CD14-positive monocyte (primary cell): ENCODE measurements at regions not wholly inside any gene's neighbourhood (a gene's known extent, or its start where the extent isn't known, plus 50 kb on each side); places are given as distances from the start of the nearest gene placed in this dataset.

Experiments used
- DNase-seq, 3 donors: peaks; one replicate each; pipeline ENCODE4 v3.0.0-alpha.2; 2011 to 2022
- H2AFZ ChIP-seq: 2 replicates; pipeline ENCODE4 v1.6.0; 2012; ENCODE audit warnings: mild to moderate bottlenecking, low read depth, low read length, inconsistent platforms; ENCODE audit not compliant: insufficient read depth, poor library complexity, severe bottlenecking
- H3K27ac ChIP-seq, 2 donors: 1 replicate in 1 of 2; 2 replicates in 1 of 2; pipeline ENCODE4 v1.5.1; 2012 to 2013; ENCODE audit warnings: low read length in 2 of 2, control low read depth in 1 of 2, inconsistent platforms in 1 of 2, low read depth in 1 of 2, mild to moderate bottlenecking in 1 of 2
- H3K27me3 ChIP-seq, 2 donors: one replicate each; pipeline versions ENCODE4 v1.6.0 to v1.6.1; 2011 to 2013; ENCODE audit warnings: low read length in 2 of 2; ENCODE audit not compliant: control insufficient read depth in 2 of 2, insufficient read depth in 2 of 2
- H3K36me3 ChIP-seq, 2 donors: replicated peaks in 1 of 2; 1 replicate in 1 of 2; 2 replicates in 1 of 2; pipeline versions ENCODE4 v1.5.1 to v1.6.1; 2012 to 2013; ENCODE audit warnings: low read length in 2 of 2, control low read depth in 1 of 2, inconsistent platforms in 1 of 2, mild to moderate bottlenecking in 1 of 2; ENCODE audit not compliant: insufficient read depth in 2 of 2, control insufficient read depth in 1 of 2
- H3K4me1 ChIP-seq, 2 donors: 1 replicate in 1 of 2; 2 replicates in 1 of 2; pipeline versions ENCODE4 v1.5.1 to v1.6.1; 2012 to 2013; ENCODE audit warnings: low read length in 2 of 2, control low read depth in 1 of 2, inconsistent platforms in 1 of 2, mild to moderate bottlenecking in 1 of 2, moderate library complexity in 1 of 2; ENCODE audit not compliant: insufficient read depth in 2 of 2, control insufficient read depth in 1 of 2
- H3K4me2 ChIP-seq: replicated peaks from 2 replicates; pipeline ENCODE3; 2012; ENCODE audit warnings: low read length, moderate library complexity, mild to moderate bottlenecking; ENCODE audit not compliant: poor library complexity, severe bottlenecking; ENCODE audit errors: extremely low read depth
- H3K4me3 ChIP-seq, 3 experiments: fragments of 200-600 bp in 1 of 3; sonication (generic) in 1 of 3; replicated peaks in 1 of 3; 1 replicate in 2 of 3; 2 replicates in 1 of 3; pipeline ENCODE4 v1.5.1; 2011 to 2013; ENCODE audit warnings: low read length in 3 of 3, mild to moderate bottlenecking in 3 of 3, control low read depth in 2 of 3, low read depth in 2 of 3, inconsistent platforms in 1 of 3, moderate library complexity in 1 of 3
- H3K79me2 ChIP-seq: 2 replicates; pipeline ENCODE4 v1.6.0; 2012; ENCODE audit warnings: mild to moderate bottlenecking, control low read depth, inconsistent platforms, low read length, moderate library complexity; ENCODE audit not compliant: insufficient read depth
- H3K9ac ChIP-seq: 2 replicates; pipeline ENCODE4 v1.6.0; 2017; ENCODE audit warnings: low read length, mild to moderate bottlenecking; ENCODE audit not compliant: insufficient read depth, poor library complexity, severe bottlenecking
- H3K9me3 ChIP-seq, 2 donors: replicated peaks in 1 of 2; 1 replicate in 1 of 2; 2 replicates in 1 of 2; pipeline versions ENCODE4 v1.5.1 to v1.6.1; 2012 to 2013; ENCODE audit warnings: low read length in 2 of 2, control low read depth in 1 of 2; ENCODE audit not compliant: control insufficient read depth in 1 of 2, insufficient read depth in 1 of 2
- H4K20me1 ChIP-seq: 2 replicates; pipeline ENCODE4 v1.6.0; 2012; ENCODE audit warnings: mild to moderate bottlenecking, low read length, control low read depth, moderate library complexity; ENCODE audit not compliant: insufficient read depth
- H3K27ac Mint-ChIP-seq, 7 donors: one replicate each; pipeline ENCODE4 v1.8.0; 2020; ENCODE audit warnings: mild to moderate bottlenecking in 7 of 7, mixed read lengths in 7 of 7, moderate library complexity in 6 of 7, inconsistent platforms in 2 of 7
- H3K27me3 Mint-ChIP-seq, 3 donors: one replicate each; pipeline ENCODE4 v1.8.0; 2021 to 2022; ENCODE audit warnings: low read depth in 3 of 3, mild to moderate bottlenecking in 3 of 3, mixed read lengths in 3 of 3, moderate library complexity in 3 of 3, inconsistent platforms in 1 of 3
- H3K36me3 Mint-ChIP-seq, 2 donors: one replicate each; pipeline ENCODE4 v1.8.0; 2020; ENCODE audit warnings: mixed read lengths in 2 of 2, inconsistent platforms in 1 of 2, mild to moderate bottlenecking in 1 of 2
- H3K4me1 Mint-ChIP-seq: one replicate; pipeline ENCODE4 v1.8.0; 2020; ENCODE audit warnings: mild to moderate bottlenecking, mixed read lengths
- H3K4me3 Mint-ChIP-seq, 2 donors: one replicate each; pipeline ENCODE4 v1.8.0; 2020; ENCODE audit warnings: mild to moderate bottlenecking in 2 of 2, mixed read lengths in 2 of 2, moderate library complexity in 1 of 2
- H3K9me3 Mint-ChIP-seq, 7 donors: one replicate each; pipeline ENCODE4 v1.8.0; 2020 to 2022; ENCODE audit warnings: mixed read lengths in 7 of 7, mild to moderate bottlenecking in 6 of 7, moderate library complexity in 6 of 7, inconsistent platforms in 2 of 7
- WGBS: methylation state at CpG from one replicate; pipeline ENCODE4 v1.1.5; 2013; ENCODE audit warnings: missing lambda C conversion rate; ENCODE audit not compliant: insufficient coverage; 5-methylcytosine and 5-hydroxymethylcytosine counted together
- intact Hi-C, 2 donors: fragments of 100-400 bp; cut with micrococcal nuclease; formaldehyde crosslinking; loops; one replicate each; pipeline versions ENCODE4 v1.15.0 to v1.15.1; 2023
- TF ChIP-seq, protein P1 (sequence below): fragments of 200-600 bp; IDR thresholded peaks from one replicate; pipeline ENCODE4 v1.8.0; 2022; ENCODE audit warnings: antibody characterized with exemption, mild to moderate bottlenecking

GRCh38 chr4:126784966-126785580, 847.7 kb upstream of the INTU start:
- Histone ChIP-seq H3K36me3 (no peaks in the 10 kb centered on the region), H4K20me1 (no peaks in the 10 kb centered on the region), H3K4me3 (no peak overlapping the region), H3K4me1 (no peaks in the 10 kb centered on the region), H3K27me3 (no peaks in the 10 kb centered on the region), H3K79me2 (no peaks in the 10 kb centered on the region), H3K9ac (no peak overlapping the region), H2AFZ (no peak overlapping the region), H3K4me2 (no peak overlapping the region), H3K27ac (no peak overlapping the region), H3K9me3 (no peaks in the 10 kb centered on the region)
- no CpG with 5 or more reads among the region's 2 CpGs for WGBS
- no peaks in the 10 kb centered on the region for H3K9me3 Mint-ChIP-seq
- H3K27me3 Mint-ChIP-seq = no peaks in the 10 kb centered on the region
- intact Hi-C loops = no loop called here
- H3K36me3 Mint-ChIP-seq = no peaks in the 10 kb centered on the region
- no peak for DNase-seq
- TF ChIP-seq, protein P1, sequence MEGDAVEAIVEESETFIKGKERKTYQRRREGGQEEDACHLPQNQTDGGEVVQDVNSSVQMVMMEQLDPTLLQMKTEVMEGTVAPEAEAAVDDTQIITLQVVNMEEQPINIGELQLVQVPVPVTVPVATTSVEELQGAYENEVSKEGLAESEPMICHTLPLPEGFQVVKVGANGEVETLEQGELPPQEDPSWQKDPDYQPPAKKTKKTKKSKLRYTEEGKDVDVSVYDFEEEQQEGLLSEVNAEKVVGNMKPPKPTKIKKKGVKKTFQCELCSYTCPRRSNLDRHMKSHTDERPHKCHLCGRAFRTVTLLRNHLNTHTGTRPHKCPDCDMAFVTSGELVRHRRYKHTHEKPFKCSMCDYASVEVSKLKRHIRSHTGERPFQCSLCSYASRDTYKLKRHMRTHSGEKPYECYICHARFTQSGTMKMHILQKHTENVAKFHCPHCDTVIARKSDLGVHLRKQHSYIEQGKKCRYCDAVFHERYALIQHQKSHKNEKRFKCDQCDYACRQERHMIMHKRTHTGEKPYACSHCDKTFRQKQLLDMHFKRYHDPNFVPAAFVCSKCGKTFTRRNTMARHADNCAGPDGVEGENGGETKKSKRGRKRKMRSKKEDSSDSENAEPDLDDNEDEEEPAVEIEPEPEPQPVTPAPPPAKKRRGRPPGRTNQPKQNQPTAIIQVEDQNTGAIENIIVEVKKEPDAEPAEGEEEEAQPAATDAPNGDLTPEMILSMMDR = no peak
- no peaks in the 10 kb centered on the region for H3K4me1 Mint-ChIP-seq
- H3K4me3 Mint-ChIP-seq = no peak overlapping the region
- H3K27ac Mint-ChIP-seq = no peak overlapping the region

DNA sequence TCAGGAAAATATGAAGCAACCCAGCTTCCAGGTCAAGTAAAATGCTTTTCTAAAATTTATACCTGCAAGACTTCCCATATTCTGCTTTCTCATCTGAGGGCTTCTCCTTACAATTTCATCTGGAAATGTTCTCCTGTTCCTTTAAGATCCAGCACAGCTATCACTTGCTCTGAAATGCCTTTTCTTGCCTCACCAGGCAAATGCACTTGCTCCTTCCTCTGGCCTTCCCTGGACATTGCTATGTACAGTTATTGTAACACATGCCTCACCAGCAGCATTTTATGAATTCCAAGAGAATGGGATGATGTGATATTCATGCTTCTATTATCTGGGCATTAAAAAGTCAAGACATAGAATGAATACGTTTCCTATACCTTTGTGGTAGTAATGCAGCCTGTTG, 842.1 kb upstream of the INTU start:
- no peak overlapping the region for H3K27ac ChIP-seq
- intact Hi-C loops = no loop called here
- H3K4me1 Mint-ChIP-seq = no peaks in the 10 kb centered on the region
- no peaks in the 10 kb centered on the region for H3K9me3 Mint-ChIP-seq
- no peaks in the 10 kb centered on the region for H4K20me1 ChIP-seq
- no peak for DNase-seq
- no peak overlapping the region for H3K4me3 ChIP-seq
- no peaks in the 10 kb centered on the region for H3K9me3 ChIP-seq
- no peak overlapping the region for H3K27ac Mint-ChIP-seq
- no peak overlapping the region for H3K9ac ChIP-seq
- no peak overlapping the region for H3K4me3 Mint-ChIP-seq
- no peaks in the 10 kb centered on the region for H3K4me1 ChIP-seq
- no peaks in the 10 kb centered on the region for H3K36me3 Mint-ChIP-seq
- no peak overlapping the region for H3K4me2 ChIP-seq
- no peaks in the 10 kb centered on the region for H3K36me3 ChIP-seq
- H3K79me2 ChIP-seq = no peaks in the 10 kb centered on the region
- TF ChIP-seq, protein P1 = no peak
- H3K27me3 ChIP-seq = no peaks in the 10 kb centered on the region
- H3K27me3 Mint-ChIP-seq = no peaks in the 10 kb centered on the region
- H2AFZ ChIP-seq = no peak overlapping the region
- WGBS = no CpG with 5 or more reads among the region's 1 CpG
